HUES48 (cell line): ENCODE measurements at regions not wholly inside any gene's neighbourhood (a gene's known extent, or its start where the extent isn't known, plus 50 kb on each side); places are given as distances from the start of the nearest gene placed in this dataset.
"Not testable (repeated sequence)": the region's sequence is repeated elsewhere in the genome, so short reads cannot be mapped to it uniquely, and the experiment has no call there.

Experiments
- H3K27ac ChIP-seq: one replicate; pipeline ENCODE4 v1.7.0; 2013; ENCODE audit warnings: low read depth, low read length, inconsistent platforms
- H3K27me3 ChIP-seq: 2 replicates; pipeline ENCODE4 v1.6.1; 2013; ENCODE audit warnings: mild to moderate bottlenecking, low read length; ENCODE audit not compliant: control insufficient read depth, insufficient read depth
- H3K36me3 ChIP-seq: 2 replicates; pipeline ENCODE4 v1.6.1; 2013; ENCODE audit warnings: low read length; ENCODE audit not compliant: control insufficient read depth, insufficient read depth
- H3K4me1 ChIP-seq: 2 replicates; pipeline ENCODE4 v1.6.1; 2013; ENCODE audit warnings: mild to moderate bottlenecking, low read length; ENCODE audit not compliant: control insufficient read depth, insufficient read depth
- H3K4me3 ChIP-seq: 2 replicates; pipeline ENCODE4 v1.5.1; 2013; ENCODE audit warnings: mild to moderate bottlenecking, low read depth, low read length
- H3K9ac ChIP-seq: 2 replicates; pipeline ENCODE4 v1.6.1; 2013; ENCODE audit warnings: mild to moderate bottlenecking, low read depth, low read length, moderate library complexity
- H3K9me3 ChIP-seq: 2 replicates; pipeline ENCODE4 v1.6.1; 2013; ENCODE audit warnings: low read length; ENCODE audit not compliant: control insufficient read depth, insufficient read depth

- Histone ChIP-seq H3K27ac (no peak overlapping the region), H3K4me1 (no peaks in the 10 kb centered on the region), H3K9ac (no peak overlapping the region), H3K36me3 (no peaks in the 10 kb centered on the region), H3K4me3 (no peak overlapping the region), H3K9me3 (no peaks in the 10 kb centered on the region), H3K27me3 (no peaks in the 10 kb centered on the region)
Measured at GRCh38 chr10:9253121-9253520, 1198.6 kb downstream of the GATA3 start.

GRCh38 chr10:9254353-9254752 lies 1199.9 kb downstream of the GATA3 start:
- no peak overlapping the region for H3K9ac ChIP-seq
- H3K27ac ChIP-seq: no peak overlapping the region
- no peaks in the 10 kb centered on the region for H3K9me3 ChIP-seq
- no peaks in the 10 kb centered on the region for H3K36me3 ChIP-seq
- H3K27me3 ChIP-seq: no peaks in the 10 kb centered on the region
- no peaks in the 10 kb centered on the region for H3K4me1 ChIP-seq
- no peak overlapping the region for H3K4me3 ChIP-seq

- Histone ChIP-seq H3K4me1 (no peaks in the 10 kb centered on the region), H3K27ac (no peak overlapping the region), H3K27me3 (no peaks in the 10 kb centered on the region), H3K4me3 (no peak overlapping the region), H3K36me3 (no peaks in the 10 kb centered on the region), H3K9ac (no peak overlapping the region), H3K9me3 (no peaks in the 10 kb centered on the region)
Measured at GRCh38 chr10:9260690-9261089, 1206.2 kb downstream of the GATA3 start.

GRCh38 chr10:9262770-9263169 lies 1208.3 kb downstream of the GATA3 start:
- Histone ChIP-seq H3K27me3 (no peaks in the 10 kb centered on the region), H3K36me3 (no peaks in the 10 kb centered on the region), H3K4me3 (no peak overlapping the region), H3K27ac (no peak overlapping the region), H3K4me1 (no peaks in the 10 kb centered on the region), H3K9me3 (no peaks in the 10 kb centered on the region), H3K9ac (no peak overlapping the region)

GRCh38 chr10:9268176-9268575 lies 1213.7 kb downstream of the GATA3 start:
- no peaks in the 10 kb centered on the region for H3K36me3 ChIP-seq
- H3K27me3 ChIP-seq: no peaks in the 10 kb centered on the region
- H3K9ac ChIP-seq: no peak overlapping the region
- no peak overlapping the region for H3K4me3 ChIP-seq
- H3K9me3 ChIP-seq: no peaks in the 10 kb centered on the region
- H3K27ac ChIP-seq: no peak overlapping the region
- H3K4me1 ChIP-seq: no peaks in the 10 kb centered on the region

- not testable (repeated sequence) for H3K9me3 ChIP-seq, H3K4me1 ChIP-seq, H3K27me3 ChIP-seq, H3K4me3 ChIP-seq, H3K27ac ChIP-seq, H3K36me3 ChIP-seq, H3K9ac ChIP-seq
Measured at GRCh38 chr10:9273126-9273833, 1218.8 kb downstream of the GATA3 start.

- no peak overlapping the region for H3K9ac ChIP-seq
- H3K4me1 ChIP-seq: no peaks in the 10 kb centered on the region
- no peak overlapping the region for H3K4me3 ChIP-seq
- H3K9me3 ChIP-seq: no peaks in the 10 kb centered on the region
- H3K27me3 ChIP-seq: no peaks in the 10 kb centered on the region
- no peaks in the 10 kb centered on the region for H3K36me3 ChIP-seq
- H3K27ac ChIP-seq: no peak overlapping the region
Measured at GRCh38 chr10:9274206-9274755, 1219.8 kb downstream of the GATA3 start.

- H3K4me3 ChIP-seq: no peak overlapping the region
- no peaks in the 10 kb centered on the region for H3K4me1 ChIP-seq
- no peak overlapping the region for H3K9ac ChIP-seq
- no peaks in the 10 kb centered on the region for H3K27me3 ChIP-seq
- H3K27ac ChIP-seq: no peak overlapping the region
- no peaks in the 10 kb centered on the region for H3K36me3 ChIP-seq
- no peaks in the 10 kb centered on the region for H3K9me3 ChIP-seq
Measured at GRCh38 chr10:9275861-9276260, 1221.4 kb downstream of the GATA3 start.

- Histone ChIP-seq H3K9ac (no peak overlapping the region), H3K4me3 (no peak overlapping the region), H3K27me3 (no peaks in the 10 kb centered on the region), H3K27ac (no peak overlapping the region), H3K9me3 (no peaks in the 10 kb centered on the region), H3K36me3 (no peaks in the 10 kb centered on the region), H3K4me1 (no peaks in the 10 kb centered on the region)
Measured at GRCh38 chr10:9285690-9286089, 1231.2 kb downstream of the GATA3 start.

- Histone ChIP-seq H3K9me3 (no peaks in the 10 kb centered on the region), H3K27ac (no peak overlapping the region), H3K4me1 (no peaks in the 10 kb centered on the region), H3K9ac (no peak overlapping the region), H3K4me3 (no peak overlapping the region), H3K36me3 (no peaks in the 10 kb centered on the region), H3K27me3 (no peaks in the 10 kb centered on the region)
Measured at GRCh38 chr10:9289811-9290210, 1235.3 kb downstream of the GATA3 start.

GRCh38 chr10:9291081-9291480 lies 1236.6 kb downstream of the GATA3 start:
- H3K9ac ChIP-seq: no peak overlapping the region
- H3K27ac ChIP-seq: no peak overlapping the region
- no peaks in the 10 kb centered on the region for H3K27me3 ChIP-seq
- H3K4me3 ChIP-seq: no peak overlapping the region
- no peaks in the 10 kb centered on the region for H3K36me3 ChIP-seq
- H3K9me3 ChIP-seq: no peaks in the 10 kb centered on the region
- H3K4me1 ChIP-seq: no peaks in the 10 kb centered on the region
